ENCODE measurements at regions not wholly inside any gene's neighbourhood (a gene's known extent, or its start where the extent isn't known, plus 50 kb on each side); places are given as distances from the start of the nearest gene placed in this dataset.
"Not testable (repeated sequence)": the region's sequence is repeated elsewhere in the genome, so short reads cannot be mapped to it uniquely, and the experiment has no call there.

GRCh38 chr4:64960516-64960915 is 551.3 kb upstream of the TECRL start:
- no peak for DNase-seq

DNA sequence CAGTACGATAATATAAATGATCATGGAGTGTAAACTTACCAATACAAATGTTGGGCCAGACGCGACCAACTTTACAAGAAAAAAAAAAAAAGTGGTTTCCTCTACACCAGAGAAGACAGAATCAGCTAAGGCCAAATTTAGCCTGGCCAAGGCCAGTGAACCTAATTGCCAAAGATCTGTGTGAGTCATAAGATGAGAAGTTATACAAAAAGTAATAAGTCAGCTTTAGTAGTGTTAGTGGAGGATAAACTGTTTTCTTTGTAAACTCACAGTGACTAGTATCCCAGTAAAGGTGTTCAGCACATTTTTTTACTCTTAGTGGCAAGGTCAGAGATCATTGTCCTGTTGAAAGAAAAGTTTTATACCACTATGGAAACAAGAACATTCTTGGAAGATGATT is 531.4 kb upstream of the TECRL start:
- DNase-seq, result no peak

GRCh38 chr4:64935469-64936001 is 526.3 kb upstream of the TECRL start:
- no peak for DNase-seq

DNA sequence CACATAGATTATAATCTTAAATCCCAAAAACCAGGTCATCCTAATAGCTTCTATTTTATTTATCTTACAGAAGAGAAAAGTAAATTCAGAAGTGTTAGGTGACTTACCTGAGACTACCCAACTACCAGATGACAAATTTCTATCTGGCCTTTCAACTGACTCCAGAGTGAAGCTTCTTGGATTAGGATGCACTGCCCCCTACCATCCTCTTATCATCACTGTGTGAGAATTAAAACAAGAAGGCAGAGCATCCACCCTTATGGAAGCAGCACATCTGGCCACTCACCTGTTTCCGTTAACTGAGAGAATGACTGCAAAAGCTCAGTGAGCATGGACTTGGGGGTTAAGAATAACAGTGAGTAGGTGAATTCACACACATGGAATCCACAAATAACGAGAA is 502.6 kb upstream of the TECRL start:
- no peak for DNase-seq

DNA sequence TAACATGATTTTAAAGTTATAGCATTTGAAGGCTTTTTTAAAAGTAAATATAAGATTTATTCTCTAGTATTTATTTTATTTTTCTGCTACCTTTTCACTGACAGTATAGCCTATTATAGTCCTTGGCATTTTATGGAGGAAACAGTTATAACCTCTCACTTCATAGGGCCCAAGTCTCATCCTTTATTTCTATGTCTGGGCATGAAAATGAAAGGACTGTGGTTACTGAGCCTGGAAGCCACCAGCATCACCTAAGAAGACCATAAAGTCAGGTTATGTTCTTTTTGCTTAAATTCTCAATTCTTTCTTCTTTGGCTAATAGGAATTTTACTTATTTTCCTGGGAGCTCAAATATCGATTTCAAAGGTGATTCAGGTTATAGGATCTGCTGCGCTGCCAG is 494.7 kb upstream of the TECRL start:
- DNase-seq, result no peak

- DNase-seq, result no peak
These were observed 490.3 kb upstream of the TECRL start for GRCh38 chr4:64899563-64899962.

DNA sequence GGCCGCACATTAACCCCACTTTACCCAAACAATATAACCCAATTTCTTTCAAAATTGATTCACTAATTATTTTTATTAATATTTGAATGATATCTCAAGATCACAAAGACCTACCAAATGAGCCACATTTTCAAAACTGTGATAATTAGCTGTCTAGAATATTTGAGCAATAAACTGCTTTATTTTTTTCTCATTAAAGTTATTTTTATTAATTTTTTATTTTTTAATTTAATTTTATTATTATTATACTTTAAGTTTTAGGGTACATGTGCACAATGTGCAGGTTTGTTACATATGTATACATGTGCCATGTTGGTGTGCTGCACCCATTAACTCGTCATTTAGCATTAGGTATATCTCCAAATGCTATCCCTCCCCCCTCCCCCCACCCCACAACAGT is 489.8 kb upstream of the TECRL start:
- not testable (repeated sequence) for DNase-seq

GRCh38 chr4:64897683-64898082 is 488.4 kb upstream of the TECRL start:
- DNase-seq, result no peak

DNA sequence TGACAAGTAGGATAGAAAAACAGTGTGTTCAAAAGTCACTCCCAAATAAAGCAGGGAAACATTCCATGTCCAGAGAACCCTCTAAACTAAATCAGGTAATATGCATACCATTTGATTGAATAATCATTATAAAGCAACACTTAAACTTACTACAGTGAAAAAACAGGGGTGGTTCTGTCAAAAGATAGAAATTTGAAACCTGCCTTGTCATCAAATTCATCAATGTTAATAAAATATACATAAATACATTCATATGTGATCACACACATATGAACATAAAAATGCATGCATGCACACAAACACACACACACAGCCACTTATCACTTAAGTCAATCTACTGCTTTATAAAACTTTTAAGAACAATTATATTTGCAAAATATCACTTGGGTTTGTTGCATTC is 485.8 kb upstream of the TECRL start:
- DNase-seq, result no peak

GRCh38 chr4:64893205-64893604 is 484.0 kb upstream of the TECRL start:
- DNase-seq, result no peak

- no peak for DNase-seq
These were observed 480.8 kb upstream of the TECRL start for GRCh38 chr4:64889906-64890610.

DNA sequence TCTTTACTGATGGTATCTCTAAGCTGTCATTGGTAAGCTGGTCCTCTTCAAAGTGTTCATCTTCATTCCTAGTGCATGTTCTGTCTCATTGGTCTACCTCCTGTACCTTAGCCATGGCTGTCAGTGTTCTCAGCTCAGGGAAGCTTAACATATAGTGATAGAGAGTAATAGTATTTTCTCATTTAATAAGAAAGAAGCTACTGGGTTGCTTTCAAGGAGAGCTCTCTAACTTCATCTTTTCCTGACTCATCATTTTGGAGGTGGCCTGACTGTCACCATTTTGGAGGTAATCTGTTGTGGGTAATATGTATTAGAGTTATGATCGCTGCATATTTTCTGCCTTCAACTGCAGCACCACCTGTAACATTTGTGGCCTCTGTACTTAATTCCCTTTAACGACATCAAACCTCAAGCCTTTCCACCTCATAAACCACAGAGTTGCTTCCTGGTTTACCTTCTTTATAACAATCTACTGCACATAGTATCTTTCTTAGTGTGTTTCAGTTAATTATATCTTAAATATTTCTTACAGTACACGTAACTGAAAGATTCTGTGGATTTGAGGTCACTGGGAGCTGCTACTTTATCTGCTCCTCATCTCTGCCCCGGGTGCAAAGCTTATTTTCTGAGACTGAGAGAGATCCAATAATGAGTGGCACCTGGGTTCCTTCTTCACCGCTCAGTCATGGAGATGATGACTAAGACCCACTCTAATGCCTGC is 474.0 kb upstream of the TECRL start:
- DNase-seq, result no peak

- no peak for DNase-seq
These were observed 473.2 kb upstream of the TECRL start for GRCh38 chr4:64882311-64883086.

DNA sequence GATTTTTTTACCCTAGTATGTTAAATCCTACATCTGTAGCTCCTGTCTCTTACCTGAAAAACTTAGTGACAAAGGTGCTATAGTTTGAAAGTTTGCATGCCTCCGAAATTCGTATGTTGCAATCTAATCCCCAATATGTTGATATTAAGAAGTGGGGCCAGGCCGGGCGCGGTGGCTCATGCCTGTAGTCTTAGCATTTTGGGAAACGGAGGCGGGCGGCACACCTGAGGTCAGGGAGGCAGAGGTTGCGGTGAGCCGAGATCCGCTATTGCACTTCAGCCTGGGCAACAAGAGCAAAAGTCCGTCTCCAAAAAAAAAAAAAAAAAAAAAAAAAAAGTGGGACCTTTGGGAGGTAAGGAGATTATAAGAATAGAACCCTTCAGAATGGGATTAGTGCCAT is 471.3 kb upstream of the TECRL start:
- DNase-seq, result no peak

DNA sequence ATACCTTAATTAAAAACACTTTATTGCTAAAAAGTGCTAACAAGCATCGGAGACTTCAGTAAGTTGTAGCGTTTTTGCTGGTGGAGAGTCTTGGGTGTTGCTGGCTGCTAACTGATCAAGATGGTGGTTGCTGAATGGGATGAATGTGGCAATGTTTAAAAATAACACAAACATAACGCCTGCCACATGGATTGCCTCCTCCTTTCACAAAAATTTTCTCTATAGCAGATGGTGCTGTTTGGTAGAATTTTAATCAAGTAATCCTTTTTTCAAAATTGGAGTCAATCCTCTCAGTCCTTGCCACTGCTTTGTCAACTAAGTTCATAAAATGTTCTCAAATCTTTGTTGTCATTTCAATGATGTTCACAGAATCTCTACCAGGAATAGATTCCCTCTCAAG is 466.8 kb upstream of the TECRL start:
- DNase-seq, result no peak

DNA sequence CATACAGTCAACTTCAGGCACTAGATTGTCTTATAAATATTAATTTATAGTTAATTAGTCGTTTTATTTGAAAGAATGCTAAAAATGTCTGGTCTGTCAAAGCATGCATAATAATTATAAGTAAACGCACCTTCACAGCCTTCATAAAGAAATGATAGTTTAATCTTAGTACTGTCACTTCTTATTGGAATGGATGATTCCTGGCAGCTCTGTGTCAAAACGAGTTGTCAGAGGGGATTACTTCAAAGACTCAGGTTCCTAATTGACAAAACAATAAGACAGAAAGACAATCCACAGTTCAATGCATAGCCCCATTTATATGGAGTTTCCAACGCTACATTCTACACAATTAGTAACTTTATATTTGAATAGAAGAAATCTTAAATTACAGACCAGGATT is 461.3 kb upstream of the TECRL start:
- no peak for DNase-seq

DNA sequence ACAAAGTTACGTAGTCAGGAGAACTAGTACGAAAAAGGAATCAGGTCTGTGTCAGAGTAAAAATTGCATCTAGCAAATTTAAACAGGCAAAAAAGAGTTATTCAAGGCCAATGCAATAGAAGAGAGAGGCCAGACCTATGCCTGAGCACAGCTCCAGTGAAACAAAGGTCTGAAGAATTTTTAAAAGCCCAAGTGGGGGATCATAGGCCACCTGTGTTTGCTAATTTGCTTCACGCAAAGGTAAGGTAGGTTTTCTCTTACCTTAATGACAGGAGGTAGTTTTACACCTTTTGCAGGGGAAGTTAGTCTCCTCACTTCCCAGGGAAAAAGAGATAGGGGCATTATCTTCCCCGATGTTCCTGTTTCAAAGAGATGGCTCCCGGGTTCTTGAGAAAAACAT is 448.6 kb upstream of the TECRL start:
- no peak for DNase-seq

DNA sequence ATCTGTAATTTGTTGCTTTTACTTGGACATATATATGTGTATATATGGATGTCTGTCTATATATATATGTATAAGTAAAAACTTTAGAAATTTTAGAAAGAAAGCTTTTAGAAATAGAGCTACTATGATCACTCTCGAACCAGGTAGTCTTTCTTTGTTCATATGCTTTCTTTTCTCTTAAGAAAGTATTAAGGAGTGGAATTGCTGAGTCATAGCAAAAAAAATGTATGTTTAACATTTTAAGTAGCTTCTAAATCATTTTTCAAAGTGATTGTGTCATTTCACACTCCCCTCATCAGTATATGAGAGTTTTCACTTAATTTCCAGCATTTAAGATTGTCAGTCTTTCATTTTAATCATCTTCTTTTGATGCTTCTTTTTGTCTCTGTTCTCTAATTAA is 447.9 kb upstream of the TECRL start:
- DNase-seq, result no peak

DNA sequence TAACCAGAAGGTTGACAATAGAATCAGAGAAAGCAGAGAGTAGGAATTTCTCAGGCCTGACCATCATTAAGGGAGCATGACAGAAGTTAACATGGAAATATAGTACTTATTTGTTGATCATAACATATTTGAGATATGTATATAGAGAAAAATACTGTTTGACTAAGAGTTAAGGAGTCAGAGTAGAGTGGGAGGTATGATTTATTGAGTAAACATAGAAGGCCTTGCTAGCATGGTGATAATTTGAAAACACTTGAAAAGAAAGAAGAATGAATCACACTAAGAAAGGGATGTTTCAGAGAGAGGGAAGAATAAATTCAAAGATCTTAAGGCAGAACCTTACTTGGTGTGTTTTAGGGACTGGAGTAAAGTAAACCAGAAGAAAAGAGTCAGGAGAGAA is 437.2 kb upstream of the TECRL start:
- DNase-seq, result no peak

DNA sequence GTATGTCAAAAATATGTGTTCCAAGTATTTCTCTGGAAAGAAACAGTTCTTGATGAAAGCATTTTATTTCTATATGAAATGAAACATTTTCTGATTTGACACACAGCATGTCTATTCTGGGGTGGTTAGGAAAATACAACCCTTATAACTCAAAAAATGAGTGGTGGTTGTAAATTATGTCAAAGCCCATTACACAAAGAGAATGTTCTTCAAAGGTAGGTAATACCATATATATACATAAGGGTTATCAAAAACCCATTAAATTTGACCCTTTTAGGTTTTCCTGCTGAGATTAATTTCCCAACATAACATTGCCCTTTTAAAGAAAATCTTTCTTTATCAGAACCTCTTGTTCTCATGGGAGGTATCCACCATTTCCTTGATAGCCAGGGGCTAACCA is 420.5 kb upstream of the TECRL start:
- DNase-seq, result no peak

- no peak for DNase-seq
These were observed 415.3 kb upstream of the TECRL start for GRCh38 chr4:64824591-64824990.

GRCh38 chr4:64822405-64822804 is 413.2 kb upstream of the TECRL start:
- no peak for DNase-seq

GRCh38 chr4:64821219-64821976 is 412.1 kb upstream of the TECRL start:
- no peak for DNase-seq
